ENCODE measurements at regions not wholly inside any gene's neighbourhood (a gene's known extent, or its start where the extent isn't known, plus 50 kb on each side); places are given as distances from the start of the nearest gene placed in this dataset.

DNA sequence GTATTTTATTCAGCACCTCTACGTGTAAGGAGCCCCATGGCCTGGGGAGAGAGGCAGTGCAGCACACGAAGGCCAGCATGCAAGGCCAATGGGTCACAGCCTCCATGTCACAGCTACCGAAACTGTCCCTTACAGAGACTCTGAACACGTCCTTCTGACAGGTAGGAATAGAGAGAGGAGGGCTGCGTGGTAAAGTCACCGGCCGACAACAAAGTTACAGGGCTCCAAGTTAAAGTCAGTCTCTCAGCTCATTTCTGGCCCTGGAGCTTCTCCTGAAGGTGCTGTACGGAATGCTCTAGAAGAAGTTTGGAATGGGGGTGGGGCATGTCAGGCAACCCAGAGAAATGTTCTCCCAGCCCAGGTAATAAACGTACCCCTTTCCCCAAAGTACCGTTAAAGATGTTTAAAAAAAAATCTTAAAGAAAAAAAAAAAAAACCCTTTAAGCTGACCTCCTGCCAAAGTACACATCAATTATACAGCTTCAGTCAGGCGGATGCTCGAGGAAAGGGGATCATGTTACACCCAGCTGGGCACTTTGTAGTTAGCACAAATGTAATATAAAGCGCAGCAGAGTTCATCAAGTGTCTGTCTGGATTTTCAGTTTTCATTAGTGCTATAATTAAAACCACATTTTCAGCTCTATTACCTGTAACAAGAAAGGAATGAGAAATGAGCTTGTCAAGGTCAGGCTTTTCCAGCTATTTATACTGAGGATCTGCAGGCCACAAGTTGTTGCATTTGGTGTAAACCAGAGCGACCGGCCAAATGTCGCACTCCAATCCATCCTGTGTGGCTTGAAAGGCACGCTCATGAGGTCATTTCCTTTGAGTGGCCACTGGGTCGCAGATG lies 53.3 kb upstream of the CDKN3 start:
- TF ChIP-seq SIN3A (conservative IDR thresholded peaks at IDR 0.05 in 1 of 2, IDR thresholded peaks at IDR 0.05 in 1 of 2; ENCODE audit: low read depth in 1 of 2, low read length in 2 of 2): no peak
- no peak for TF ChIP-seq POLR2A (IDR thresholded peaks at IDR 0.05; ENCODE audit: control extremely low read depth in 1 of 2, low read depth in 2 of 2, low read length in 2 of 2)
- no peak for TF ChIP-seq POLR2AphosphoS5 (IDR thresholded peaks at IDR 0.05; ENCODE audit: low read depth, low read length)
- no peak for TF ChIP-seq CEBPB (IDR thresholded peaks at IDR 0.05; ENCODE audit: low read depth, low read length)
- TF ChIP-seq, protein P1, sequence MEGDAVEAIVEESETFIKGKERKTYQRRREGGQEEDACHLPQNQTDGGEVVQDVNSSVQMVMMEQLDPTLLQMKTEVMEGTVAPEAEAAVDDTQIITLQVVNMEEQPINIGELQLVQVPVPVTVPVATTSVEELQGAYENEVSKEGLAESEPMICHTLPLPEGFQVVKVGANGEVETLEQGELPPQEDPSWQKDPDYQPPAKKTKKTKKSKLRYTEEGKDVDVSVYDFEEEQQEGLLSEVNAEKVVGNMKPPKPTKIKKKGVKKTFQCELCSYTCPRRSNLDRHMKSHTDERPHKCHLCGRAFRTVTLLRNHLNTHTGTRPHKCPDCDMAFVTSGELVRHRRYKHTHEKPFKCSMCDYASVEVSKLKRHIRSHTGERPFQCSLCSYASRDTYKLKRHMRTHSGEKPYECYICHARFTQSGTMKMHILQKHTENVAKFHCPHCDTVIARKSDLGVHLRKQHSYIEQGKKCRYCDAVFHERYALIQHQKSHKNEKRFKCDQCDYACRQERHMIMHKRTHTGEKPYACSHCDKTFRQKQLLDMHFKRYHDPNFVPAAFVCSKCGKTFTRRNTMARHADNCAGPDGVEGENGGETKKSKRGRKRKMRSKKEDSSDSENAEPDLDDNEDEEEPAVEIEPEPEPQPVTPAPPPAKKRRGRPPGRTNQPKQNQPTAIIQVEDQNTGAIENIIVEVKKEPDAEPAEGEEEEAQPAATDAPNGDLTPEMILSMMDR (IDR thresholded peaks at IDR 0.05; ENCODE audit: control extremely low read depth in 1 of 3, insufficient read depth in 1 of 3, low read depth in 1 of 3, low read length in 3 of 3): no peak
- TF ChIP-seq ZNF274 (IDR thresholded peaks at IDR 0.05; ENCODE audit: borderline replicate concordance, extremely low read depth, low read length): no peak
- TF ChIP-seq CREB1 (IDR thresholded peaks at IDR 0.05): no peak
- TF ChIP-seq SP4 (IDR thresholded peaks at IDR 0.05; ENCODE audit: low read length): no peak
- no peak for TF ChIP-seq RAD21 (IDR thresholded peaks at IDR 0.05 in 1 of 2, conservative IDR thresholded peaks at IDR 0.05 in 1 of 2; ENCODE audit: low read depth in 2 of 2, low read length in 2 of 2)
- no peak for TF ChIP-seq MAFK (IDR thresholded peaks at IDR 0.05; ENCODE audit: low read depth, low read length)
